GM03348 (cell line): ENCODE measurements at regions not wholly inside any gene's neighbourhood (a gene's known extent, or its start where the extent isn't known, plus 50 kb on each side); places are given as distances from the start of the nearest gene placed in this dataset.
"Not testable (repeated sequence)": the region's sequence is repeated elsewhere in the genome, so short reads cannot be mapped to it uniquely, and the experiment has no call there.

Experiments used
- DNase-seq: peaks from one replicate; pipeline ENCODE4 v3.0.0; 2012; ENCODE audit warnings: low spot score

GRCh38 chr1:187038784-187039183 lies 210.0 kb downstream of the PLA2G4A start:
- DNase-seq, result no peak

- no peak for DNase-seq
These were observed 212.4 kb downstream of the PLA2G4A start for GRCh38 chr1:187041104-187041503.

- no peak for DNase-seq
These were observed 213.8 kb downstream of the PLA2G4A start for GRCh38 chr1:187042538-187042937.

GRCh38 chr1:187043433-187043832 lies 214.7 kb downstream of the PLA2G4A start:
- not testable (repeated sequence) for DNase-seq

GRCh38 chr1:187044411-187044810 lies 215.7 kb downstream of the PLA2G4A start:
- no peak for DNase-seq

GRCh38 chr1:187045371-187045770 lies 216.6 kb downstream of the PLA2G4A start:
- DNase-seq, result no peak

GRCh38 chr1:187046293-187046692 lies 217.5 kb downstream of the PLA2G4A start:
- no peak for DNase-seq

- DNase-seq, result no peak
These were observed 218.5 kb downstream of the PLA2G4A start for GRCh38 chr1:187047298-187047697.

GRCh38 chr1:187051618-187052232 lies 223.0 kb downstream of the PLA2G4A start:
- DNase-seq, result peak; percentile 44

GRCh38 chr1:187053876-187054275 lies 225.1 kb downstream of the PLA2G4A start:
- no peak for DNase-seq

GRCh38 chr1:187054862-187055757 lies 226.4 kb downstream of the PLA2G4A start:
- DNase-seq, result no peak

- DNase-seq, result no peak
These were observed 234.5 kb downstream of the PLA2G4A start for GRCh38 chr1:187063271-187063670.

- no peak for DNase-seq
These were observed 238.4 kb downstream of the PLA2G4A start for GRCh38 chr1:187067160-187067559.

- DNase-seq, result no peak
These were observed 241.3 kb downstream of the PLA2G4A start for GRCh38 chr1:187070076-187070475.

GRCh38 chr1:187072262-187073034 lies 243.7 kb downstream of the PLA2G4A start:
- DNase-seq, result not testable (repeated sequence)

GRCh38 chr1:187073035-187073560 lies 244.3 kb downstream of the PLA2G4A start:
- not testable (repeated sequence) for DNase-seq

- not testable (repeated sequence) for DNase-seq
These were observed 245.0 kb downstream of the PLA2G4A start for GRCh38 chr1:187073634-187074245.

GRCh38 chr1:187074445-187075048 lies 245.8 kb downstream of the PLA2G4A start:
- DNase-seq, result no peak

- DNase-seq, result no peak
These were observed 248.2 kb downstream of the PLA2G4A start for GRCh38 chr1:187076922-187077321.

- DNase-seq, result no peak
These were observed 249.6 kb downstream of the PLA2G4A start for GRCh38 chr1:187078321-187078720.

GRCh38 chr1:187078916-187079315 lies 250.2 kb downstream of the PLA2G4A start:
- no peak for DNase-seq
